ENCODE measurements at regions not wholly inside any gene's neighbourhood (a gene's known extent, or its start where the extent isn't known, plus 50 kb on each side); places are given as distances from the start of the nearest gene placed in this dataset.

DNA sequence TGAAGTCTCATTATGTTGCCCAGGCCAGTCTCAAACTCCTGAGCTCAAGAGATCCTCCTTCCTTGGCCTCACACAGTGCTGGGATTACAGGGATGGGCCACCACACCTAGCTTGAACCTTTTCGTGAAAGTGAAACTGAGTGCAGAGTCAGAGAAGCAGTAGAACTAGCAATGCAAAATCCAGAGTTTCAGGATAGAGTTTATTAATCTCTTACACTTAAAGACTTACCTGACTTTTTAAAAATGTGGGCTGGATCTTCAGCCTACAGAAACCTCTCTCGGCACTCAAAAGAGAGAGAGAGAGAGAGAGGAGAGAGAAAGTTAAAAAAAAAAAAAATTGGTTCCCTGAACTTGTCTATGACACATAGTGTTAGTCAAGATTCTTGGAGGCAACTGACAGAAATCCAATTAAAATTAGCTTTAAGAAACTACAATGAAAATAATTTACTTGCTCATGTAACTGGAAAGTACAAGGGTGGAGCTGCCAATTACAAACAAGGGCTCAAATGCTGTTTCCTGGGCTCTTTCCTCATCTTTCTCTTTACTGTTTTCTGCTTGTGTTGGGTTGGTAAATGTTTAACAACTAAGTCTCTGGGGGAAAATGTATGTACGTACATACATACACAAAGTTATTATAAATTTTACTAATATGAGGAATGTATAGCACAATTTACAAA lies 98.1 kb upstream of the CERS6 start:
- no peak overlapping the region for H3K27ac ChIP-seq (ENCODE audit: low read length)
- no peak overlapping the region for H3K4me3 ChIP-seq (ENCODE audit: low read depth in 1 of 2, low read length in 2 of 2)
- H3K79me2 ChIP-seq (ENCODE audit: insufficient read depth, low read length): no peaks in the 10 kb centered on the region
- DNase-seq (no peak), ATAC-seq (ENCODE audit: insufficient read depth, low read depth) (no peak)
- TF ChIP-seq, protein P1, sequence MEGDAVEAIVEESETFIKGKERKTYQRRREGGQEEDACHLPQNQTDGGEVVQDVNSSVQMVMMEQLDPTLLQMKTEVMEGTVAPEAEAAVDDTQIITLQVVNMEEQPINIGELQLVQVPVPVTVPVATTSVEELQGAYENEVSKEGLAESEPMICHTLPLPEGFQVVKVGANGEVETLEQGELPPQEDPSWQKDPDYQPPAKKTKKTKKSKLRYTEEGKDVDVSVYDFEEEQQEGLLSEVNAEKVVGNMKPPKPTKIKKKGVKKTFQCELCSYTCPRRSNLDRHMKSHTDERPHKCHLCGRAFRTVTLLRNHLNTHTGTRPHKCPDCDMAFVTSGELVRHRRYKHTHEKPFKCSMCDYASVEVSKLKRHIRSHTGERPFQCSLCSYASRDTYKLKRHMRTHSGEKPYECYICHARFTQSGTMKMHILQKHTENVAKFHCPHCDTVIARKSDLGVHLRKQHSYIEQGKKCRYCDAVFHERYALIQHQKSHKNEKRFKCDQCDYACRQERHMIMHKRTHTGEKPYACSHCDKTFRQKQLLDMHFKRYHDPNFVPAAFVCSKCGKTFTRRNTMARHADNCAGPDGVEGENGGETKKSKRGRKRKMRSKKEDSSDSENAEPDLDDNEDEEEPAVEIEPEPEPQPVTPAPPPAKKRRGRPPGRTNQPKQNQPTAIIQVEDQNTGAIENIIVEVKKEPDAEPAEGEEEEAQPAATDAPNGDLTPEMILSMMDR (IDR thresholded peaks at IDR 0.05; ENCODE audit: borderline replicate concordance, extremely low read depth, low read length, poor library complexity, severe bottlenecking): no peak
- TF ChIP-seq EZH2 (IDR thresholded peaks at IDR 0.05; ENCODE audit: borderline replicate concordance, low read depth, low read length, severe bottlenecking): no peak
- H3K4me1 ChIP-seq (ENCODE audit: insufficient read depth, low read length): peaks cover 7% of the 10 kb centered on the region
- H2AFZ ChIP-seq (ENCODE audit: low read depth, low read length): no peak overlapping the region
- H3K4me2 ChIP-seq (ENCODE audit: insufficient read depth, low read length): no peak overlapping the region
- no peaks in the 10 kb centered on the region for H3K9me3 ChIP-seq (ENCODE audit: insufficient read depth, low read length, severe bottlenecking)
- H4K20me1 ChIP-seq (ENCODE audit: insufficient read depth, low read length): no peaks in the 10 kb centered on the region
- no peaks in the 10 kb centered on the region for H3K27me3 ChIP-seq (ENCODE audit: insufficient read depth, low read length, poor library complexity)
- H3K36me3 ChIP-seq (ENCODE audit: insufficient read depth, low read length): no peaks in the 10 kb centered on the region
- H3K9ac ChIP-seq (ENCODE audit: low read depth, low read length): no peak overlapping the region

DNA sequence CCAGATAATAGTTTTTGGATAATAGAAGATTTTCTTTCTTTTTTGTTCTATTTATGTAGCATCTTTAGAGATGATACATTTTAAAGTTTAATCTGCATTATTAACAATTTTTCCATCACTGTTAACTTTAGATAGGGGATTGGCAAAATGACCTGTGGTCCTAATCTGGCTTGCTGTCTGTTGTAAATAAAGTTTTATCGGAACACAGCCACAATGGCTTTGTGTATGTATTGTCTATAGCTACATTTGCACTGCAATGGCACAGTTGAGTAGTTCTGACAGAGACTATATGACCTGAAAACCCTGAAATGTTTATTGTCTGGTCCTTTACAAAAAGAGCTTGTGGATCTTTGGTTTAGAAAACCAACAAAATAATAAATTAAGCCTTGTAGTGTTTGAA lies 97.0 kb upstream of the CERS6 start:
- H3K9ac ChIP-seq (ENCODE audit: low read depth, low read length): no peak overlapping the region
- H3K27me3 ChIP-seq (ENCODE audit: insufficient read depth, low read length, poor library complexity): no peaks in the 10 kb centered on the region
- no peaks in the 10 kb centered on the region for H4K20me1 ChIP-seq (ENCODE audit: insufficient read depth, low read length)
- no peak for DNase-seq
- H3K36me3 ChIP-seq (ENCODE audit: insufficient read depth, low read length): no peaks in the 10 kb centered on the region
- H3K9me3 ChIP-seq (ENCODE audit: insufficient read depth, low read length, severe bottlenecking): no peaks in the 10 kb centered on the region
- ATAC-seq (ENCODE audit: insufficient read depth, low read depth): no peak
- no peak overlapping the region for H3K27ac ChIP-seq (ENCODE audit: low read length)
- no peak overlapping the region for H2AFZ ChIP-seq (ENCODE audit: low read depth, low read length)
- peaks cover 7% of the 10 kb centered on the region for H3K4me1 ChIP-seq (ENCODE audit: insufficient read depth, low read length)
- TF ChIP-seq, protein P1 (IDR thresholded peaks at IDR 0.05; ENCODE audit: borderline replicate concordance, extremely low read depth, low read length, poor library complexity, severe bottlenecking): no peak
- TF ChIP-seq EZH2 (IDR thresholded peaks at IDR 0.05; ENCODE audit: borderline replicate concordance, low read depth, low read length, severe bottlenecking): no peak
- no peak overlapping the region for H3K4me2 ChIP-seq (ENCODE audit: insufficient read depth, low read length)
- no peaks in the 10 kb centered on the region for H3K79me2 ChIP-seq (ENCODE audit: insufficient read depth, low read length)
- H3K4me3 ChIP-seq (ENCODE audit: low read depth in 1 of 2, low read length in 2 of 2): no peak overlapping the region

- no peaks in the 10 kb centered on the region for H3K27me3 ChIP-seq (ENCODE audit: insufficient read depth, low read length, poor library complexity)
- no peak overlapping the region for H3K4me3 ChIP-seq (ENCODE audit: low read depth in 1 of 2, low read length in 2 of 2)
- H3K27ac ChIP-seq (ENCODE audit: low read length): no peak overlapping the region
- TF ChIP-seq EZH2 (IDR thresholded peaks at IDR 0.05; ENCODE audit: borderline replicate concordance, low read depth, low read length, severe bottlenecking): no peak
- TF ChIP-seq, protein P1 (IDR thresholded peaks at IDR 0.05; ENCODE audit: borderline replicate concordance, extremely low read depth, low read length, poor library complexity, severe bottlenecking): no peak
- H3K9me3 ChIP-seq (ENCODE audit: insufficient read depth, low read length, severe bottlenecking): no peaks in the 10 kb centered on the region
- ATAC-seq (ENCODE audit: insufficient read depth, low read depth) (no peak), DNase-seq (no peak)
- H3K36me3 ChIP-seq (ENCODE audit: insufficient read depth, low read length): no peaks in the 10 kb centered on the region
- H3K9ac ChIP-seq (ENCODE audit: low read depth, low read length): no peak overlapping the region
- no peaks in the 10 kb centered on the region for H4K20me1 ChIP-seq (ENCODE audit: insufficient read depth, low read length)
- H3K79me2 ChIP-seq (ENCODE audit: insufficient read depth, low read length): no peaks in the 10 kb centered on the region
- H2AFZ ChIP-seq (ENCODE audit: low read depth, low read length): no peak overlapping the region
- H3K4me2 ChIP-seq (ENCODE audit: insufficient read depth, low read length): no peak overlapping the region
- H3K4me1 ChIP-seq (ENCODE audit: insufficient read depth, low read length): no peaks in the 10 kb centered on the region
These were observed 92.6 kb upstream of the CERS6 start for GRCh38 chr2:168363347-168364092.
